ENCODE measurements at regions not wholly inside any gene's neighbourhood (a gene's known extent, or its start where the extent isn't known, plus 50 kb on each side); places are given as distances from the start of the nearest gene placed in this dataset.

- no peaks in the 10 kb centered on the region for H3K4me1 Mint-ChIP-seq
- no peaks in the 10 kb centered on the region for H3K27me3 Mint-ChIP-seq
- no peaks in the 10 kb centered on the region for H3K36me3 Mint-ChIP-seq
- no peak for ATAC-seq
- H3K9me3 Mint-ChIP-seq: no peaks in the 10 kb centered on the region
- H3K27ac Mint-ChIP-seq: no peak overlapping the region
- H3K4me3 Mint-ChIP-seq: no peak overlapping the region
These were observed 73.5 kb upstream of the DLX6 start for GRCh38 chr7:96931891-96932290.

DNA sequence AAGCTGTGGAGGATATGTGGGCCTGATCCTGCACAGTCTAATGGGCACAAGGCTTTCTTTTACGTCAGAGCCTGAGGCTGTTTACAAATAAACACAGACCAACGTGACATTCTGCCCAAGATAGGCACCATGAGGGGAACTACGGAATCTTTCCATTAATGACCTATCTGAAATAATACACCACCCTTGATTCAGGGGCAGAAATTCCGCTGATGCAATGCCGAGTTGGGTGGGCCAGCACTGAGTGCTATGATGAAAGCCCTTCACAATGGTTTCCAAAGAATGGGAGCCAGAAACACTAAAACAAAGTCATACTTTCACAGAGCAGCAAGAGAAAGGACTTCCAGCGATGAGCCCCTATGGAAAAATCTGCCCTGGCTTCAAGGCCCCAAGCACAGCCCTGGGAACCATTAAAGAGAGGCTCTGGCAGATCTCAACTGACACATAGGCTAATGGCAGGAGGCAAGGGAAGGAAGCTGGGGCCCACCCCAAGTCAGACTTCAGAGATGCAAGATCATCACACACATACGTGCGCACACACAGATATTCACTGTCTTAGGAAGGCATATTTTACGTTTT lies 72.2 kb upstream of the DLX6 start:
- ATAC-seq: no peak
- Mint-ChIP-seq H3K9me3 (no peaks in the 10 kb centered on the region), H3K36me3 (no peaks in the 10 kb centered on the region), H3K4me1 (no peaks in the 10 kb centered on the region), H3K27ac (no peak overlapping the region), H3K27me3 (no peaks in the 10 kb centered on the region), H3K4me3 (no peak overlapping the region)

DNA sequence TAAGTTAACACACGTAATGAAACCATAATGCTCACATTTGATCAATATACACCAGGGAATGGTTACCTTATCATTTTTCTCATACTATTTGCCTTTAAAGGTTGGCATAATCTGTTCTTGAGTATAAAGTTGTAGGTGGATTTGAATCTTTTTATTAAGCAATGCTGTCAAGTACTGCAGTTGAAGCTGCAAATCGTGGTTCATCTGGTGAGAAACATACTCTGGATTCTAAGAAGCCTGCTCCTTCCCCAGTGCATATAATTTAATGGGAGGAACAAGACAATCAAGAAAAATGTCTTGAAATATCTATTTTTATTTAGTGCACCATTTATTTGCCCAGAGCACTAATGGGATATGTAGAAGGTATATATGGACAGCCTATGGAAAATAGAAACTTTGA lies 68.7 kb upstream of the DLX6 start:
- Mint-ChIP-seq H3K4me1 (no peaks in the 10 kb centered on the region), H3K27ac (no peak overlapping the region), H3K27me3 (no peaks in the 10 kb centered on the region), H3K4me3 (no peak overlapping the region), H3K9me3 (no peaks in the 10 kb centered on the region), H3K36me3 (no peaks in the 10 kb centered on the region)
- ATAC-seq: no peak

- H3K4me1 Mint-ChIP-seq: no peaks in the 10 kb centered on the region
- ATAC-seq: no peak
- no peaks in the 10 kb centered on the region for H3K36me3 Mint-ChIP-seq
- no peak overlapping the region for H3K27ac Mint-ChIP-seq
- no peaks in the 10 kb centered on the region for H3K9me3 Mint-ChIP-seq
- no peaks in the 10 kb centered on the region for H3K27me3 Mint-ChIP-seq
- no peak overlapping the region for H3K4me3 Mint-ChIP-seq
These were observed 63.2 kb upstream of the DLX6 start for GRCh38 chr7:96942112-96942511.

DNA sequence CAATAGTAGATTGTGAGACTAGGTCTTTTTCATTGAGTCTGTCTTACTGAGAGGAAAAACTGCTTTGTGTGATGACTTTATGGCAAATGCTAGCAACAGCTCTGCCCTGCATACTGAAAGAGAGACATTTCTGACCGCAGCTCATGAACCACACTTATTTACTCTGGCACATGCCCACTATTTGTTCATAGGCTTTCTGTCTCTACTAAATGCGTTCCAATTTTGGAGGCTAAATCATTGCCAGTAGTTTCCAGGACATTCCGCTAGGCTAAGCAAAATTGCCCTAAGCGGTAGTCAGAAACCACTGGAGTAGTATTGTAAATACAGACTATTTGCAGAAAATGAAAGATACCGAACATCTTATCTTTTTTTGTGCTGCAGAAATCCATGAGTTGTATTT lies 55.6 kb upstream of the DLX6 start:
- no peak for ATAC-seq
- Mint-ChIP-seq H3K27me3 (peaks cover 9% of the 10 kb centered on the region), H3K27ac (no peak overlapping the region), H3K4me3 (no peak overlapping the region), H3K4me1 (no peaks in the 10 kb centered on the region), H3K9me3 (no peaks in the 10 kb centered on the region), H3K36me3 (no peaks in the 10 kb centered on the region)

DNA sequence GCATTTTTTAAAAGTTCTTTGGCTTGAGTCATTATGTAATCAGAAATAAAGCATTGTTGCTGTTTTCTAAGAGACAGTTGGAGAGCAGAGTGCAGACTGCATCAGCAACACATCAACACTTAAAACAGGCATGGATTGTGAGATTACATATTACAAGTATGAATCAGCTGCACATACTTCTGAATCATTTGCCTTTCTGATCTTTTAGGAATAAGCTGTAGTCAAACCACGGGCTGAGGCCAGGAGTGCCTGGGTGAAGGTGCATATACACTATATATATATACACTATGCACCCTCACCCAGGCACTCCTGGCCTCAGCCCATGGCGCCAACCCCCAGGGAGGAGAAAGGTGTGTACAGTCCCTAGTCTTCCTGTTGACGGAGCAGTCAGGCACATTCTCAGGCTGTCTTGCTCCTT lies 52.4 kb upstream of the DLX6 start:
- Mint-ChIP-seq H3K27ac (no peak overlapping the region), H3K4me1 (no peaks in the 10 kb centered on the region), H3K27me3 (peaks cover 9% of the 10 kb centered on the region), H3K36me3 (no peaks in the 10 kb centered on the region), H3K9me3 (no peaks in the 10 kb centered on the region), H3K4me3 (no peak overlapping the region)
- no peak for ATAC-seq

GRCh38 chr7:96953676-96954513 lies 51.5 kb upstream of the DLX6 start:
- Mint-ChIP-seq H3K36me3 (no peaks in the 10 kb centered on the region), H3K9me3 (no peaks in the 10 kb centered on the region), H3K4me1 (no peaks in the 10 kb centered on the region), H3K4me3 (no peak overlapping the region), H3K27ac (no peak overlapping the region), H3K27me3 (peaks cover 9% of the 10 kb centered on the region)
- no peak for ATAC-seq

Data from stimulated activated memory B cell treated with anti-CD40 and anti-IgM and Interleukin-4, amounts not matched to agents 10 μg/mL and 1 μg/mL and 100 μg/mL, for 72 hours (primary cell).